RWPE2 (cell line): ENCODE measurements at regions not wholly inside any gene's neighbourhood (a gene's known extent, or its start where the extent isn't known, plus 50 kb on each side); places are given as distances from the start of the nearest gene placed in this dataset.

Experiments
- ATAC-seq: fragments of 200-7000 bp; cut with Tn5 transposase; 3 replicates; pipeline ENCODE4 v1.9.1; 2021; ENCODE audit warnings: low read depth
- DNase-seq: peaks from one replicate; pipeline ENCODE4 v3.0.0-alpha.2; 2020; ENCODE audit warnings: low spot score
- H3K27ac ChIP-seq: fragments of 450-650 bp; 2 replicates; pipeline ENCODE4 v1.5.1; 2017; ENCODE audit warnings: mild to moderate bottlenecking; ENCODE audit not compliant: poor library complexity, severe bottlenecking
- H3K27me3 ChIP-seq: fragments of 250-450 bp; sonication (Bioruptor Pico); 2 replicates; pipeline ENCODE4 v1.5.1; 2021; ENCODE audit warnings: mild to moderate bottlenecking, moderate library complexity; ENCODE audit not compliant: insufficient read depth, poor library complexity, severe bottlenecking
- H3K36me3 ChIP-seq: fragments of 250-450 bp; sonication (Bioruptor Pico); 2 replicates; pipeline ENCODE4 v1.5.1; 2020; ENCODE audit warnings: low read depth, mild to moderate bottlenecking, moderate library complexity
- H3K4me1 ChIP-seq: fragments of 250-450 bp; sonication (Bioruptor Pico); 2 replicates; pipeline ENCODE4 v1.5.1; 2021; ENCODE audit warnings: mild to moderate bottlenecking, moderate library complexity; ENCODE audit not compliant: insufficient read depth, poor library complexity, severe bottlenecking
- H3K4me3 ChIP-seq: fragments of 250-450 bp; sonication (Bioruptor Pico); 2 replicates; pipeline ENCODE4 v1.5.1; 2021; ENCODE audit warnings: mild to moderate bottlenecking, moderate library complexity; ENCODE audit not compliant: severe bottlenecking
- H3K9me3 ChIP-seq: fragments of 250-450 bp; sonication (Bioruptor Pico); 2 replicates; pipeline ENCODE4 v1.5.1; 2021; ENCODE audit warnings: mild to moderate bottlenecking, moderate library complexity; ENCODE audit not compliant: severe bottlenecking
- CTCF ChIP-seq: fragments of 450-650 bp; IDR thresholded peaks from one replicate; pipeline ENCODE4 v1.5.1; 2017; ENCODE audit warnings: mild to moderate bottlenecking, moderate library complexity; ENCODE audit not compliant: poor library complexity, severe bottlenecking

- TF ChIP-seq CTCF: no peak
- no peaks in the 10 kb centered on the region for H3K9me3 ChIP-seq
- no peak for DNase-seq
- ATAC-seq: no peak
- H3K27me3 ChIP-seq: no peaks in the 10 kb centered on the region
- no peaks in the 10 kb centered on the region for H3K4me1 ChIP-seq
- H3K36me3 ChIP-seq: no peaks in the 10 kb centered on the region
- H3K27ac ChIP-seq: no peak overlapping the region
- no peak overlapping the region for H3K4me3 ChIP-seq
Observed at GRCh38 chr13:54226876-54227275, 1198.3 kb downstream of the OLFM4 start.

- ATAC-seq: no peak
- H3K4me3 ChIP-seq: no peak overlapping the region
- H3K36me3 ChIP-seq: no peaks in the 10 kb centered on the region
- H3K27ac ChIP-seq: no peak overlapping the region
- no peak for DNase-seq
- TF ChIP-seq CTCF: no peak
- no peaks in the 10 kb centered on the region for H3K4me1 ChIP-seq
- H3K9me3 ChIP-seq: no peaks in the 10 kb centered on the region
- no peaks in the 10 kb centered on the region for H3K27me3 ChIP-seq
Observed at GRCh38 chr13:54232700-54233099, 1204.1 kb downstream of the OLFM4 start.

- DNase-seq (no peak), ATAC-seq (no peak)
- Histone ChIP-seq H3K4me3 (no peak overlapping the region), H3K4me1 (no peaks in the 10 kb centered on the region), H3K27me3 (no peaks in the 10 kb centered on the region), H3K27ac (no peak overlapping the region), H3K9me3 (no peaks in the 10 kb centered on the region), H3K36me3 (no peaks in the 10 kb centered on the region)
- no peak for TF ChIP-seq CTCF
Observed at GRCh38 chr13:54234607-54235006, 1206.0 kb downstream of the OLFM4 start.

- Histone ChIP-seq H3K4me3 (no peak overlapping the region), H3K27ac (no peak overlapping the region), H3K27me3 (peaks cover 7% of the 10 kb centered on the region), H3K4me1 (no peaks in the 10 kb centered on the region), H3K9me3 (no peaks in the 10 kb centered on the region), H3K36me3 (no peaks in the 10 kb centered on the region)
- TF ChIP-seq CTCF: no peak
- DNase-seq (no peak), ATAC-seq (no peak)
Observed at GRCh38 chr13:54241719-54242118, 1213.1 kb downstream of the OLFM4 start.

- ATAC-seq: no peak
- H3K27ac ChIP-seq: no peak overlapping the region
- H3K4me3 ChIP-seq: no peak overlapping the region
- no peak for DNase-seq
- H3K9me3 ChIP-seq: no peaks in the 10 kb centered on the region
- H3K36me3 ChIP-seq: no peaks in the 10 kb centered on the region
- peaks cover 7% of the 10 kb centered on the region for H3K27me3 ChIP-seq
- TF ChIP-seq CTCF: no peak
- H3K4me1 ChIP-seq: no peaks in the 10 kb centered on the region
Observed at GRCh38 chr13:54248306-54248705, 1219.7 kb downstream of the OLFM4 start.
